ENCODE measurements at regions not wholly inside any gene's neighbourhood (a gene's known extent, or its start where the extent isn't known, plus 50 kb on each side); places are given as distances from the start of the nearest gene placed in this dataset.
"Not testable (repeated sequence)": the region's sequence is repeated elsewhere in the genome, so short reads cannot be mapped to it uniquely, and the experiment has no call there.

GRCh38 chr13:64579331-64579730, 2650.8 kb downstream of the PCDH9 start:
- no peak for DNase-seq (ENCODE audit: insufficient read length, low spot score)
- FAIRE-seq, result no peak
- no peak for TF ChIP-seq POLR2A (IDR thresholded peaks at IDR 0.05; ENCODE audit: low read depth, low read length)

GRCh38 chr13:64568748-64569147, 2661.4 kb downstream of the PCDH9 start:
- TF ChIP-seq POLR2A (IDR thresholded peaks at IDR 0.05; ENCODE audit: low read depth, low read length), result no peak
- DNase-seq (ENCODE audit: insufficient read length, low spot score) (no peak), FAIRE-seq (no peak)

GRCh38 chr13:64558031-64558430, 2672.1 kb downstream of the PCDH9 start:
- DNase-seq (ENCODE audit: insufficient read length, low spot score); FAIRE-seq: not testable (repeated sequence)

- DNase-seq (ENCODE audit: insufficient read length, low spot score), result no peak
- FAIRE-seq, result no peak
- no peak for TF ChIP-seq POLR2A (IDR thresholded peaks at IDR 0.05; ENCODE audit: low read depth, low read length)
These were observed 2673.8 kb downstream of the PCDH9 start for GRCh38 chr13:64556376-64556775.

GRCh38 chr13:64553411-64554129, 2676.6 kb downstream of the PCDH9 start:
- no peak for TF ChIP-seq POLR2A (IDR thresholded peaks at IDR 0.05; ENCODE audit: low read depth, low read length)
- no peak for DNase-seq (ENCODE audit: insufficient read length, low spot score)
- FAIRE-seq, result no peak

GRCh38 chr13:64551755-64552154, 2678.4 kb downstream of the PCDH9 start:
- DNase-seq (ENCODE audit: insufficient read length, low spot score) (no peak), FAIRE-seq (no peak)
- no peak for TF ChIP-seq POLR2A (IDR thresholded peaks at IDR 0.05; ENCODE audit: low read depth, low read length)

GRCh38 chr13:64546371-64546770, 2683.8 kb downstream of the PCDH9 start:
- DNase-seq (ENCODE audit: insufficient read length, low spot score), result no peak
- TF ChIP-seq POLR2A (IDR thresholded peaks at IDR 0.05; ENCODE audit: low read depth, low read length), result no peak
- FAIRE-seq, result no peak

GRCh38 chr13:64540976-64541375, 2689.2 kb downstream of the PCDH9 start:
- FAIRE-seq (no peak), DNase-seq (ENCODE audit: insufficient read length, low spot score) (no peak)
- TF ChIP-seq POLR2A (IDR thresholded peaks at IDR 0.05; ENCODE audit: low read depth, low read length), result no peak

GRCh38 chr13:64540468-64540867, 2689.7 kb downstream of the PCDH9 start:
- no peak for DNase-seq (ENCODE audit: insufficient read length, low spot score)
- no peak for FAIRE-seq
- no peak for TF ChIP-seq POLR2A (IDR thresholded peaks at IDR 0.05; ENCODE audit: low read depth, low read length)

GRCh38 chr13:64538711-64539110, 2691.4 kb downstream of the PCDH9 start:
- TF ChIP-seq POLR2A (IDR thresholded peaks at IDR 0.05; ENCODE audit: low read depth, low read length), result no peak
- no peak for FAIRE-seq
- DNase-seq (ENCODE audit: insufficient read length, low spot score), result no peak

GRCh38 chr13:64534302-64534701, 2695.8 kb downstream of the PCDH9 start:
- FAIRE-seq (no peak), DNase-seq (ENCODE audit: insufficient read length, low spot score) (no peak)
- TF ChIP-seq POLR2A (IDR thresholded peaks at IDR 0.05; ENCODE audit: low read depth, low read length), result no peak

GRCh38 chr13:64531400-64531799, 2698.7 kb downstream of the PCDH9 start:
- FAIRE-seq (no peak), DNase-seq (ENCODE audit: insufficient read length, low spot score) (no peak)
- TF ChIP-seq POLR2A (IDR thresholded peaks at IDR 0.05; ENCODE audit: low read depth, low read length), result no peak

- FAIRE-seq, result peak; percentile 33
- DNase-seq (ENCODE audit: insufficient read length, low spot score), result no peak
- TF ChIP-seq POLR2A (IDR thresholded peaks at IDR 0.05; ENCODE audit: low read depth, low read length), result no peak
These were observed 2700.2 kb downstream of the PCDH9 start for GRCh38 chr13:64529874-64530485.

- DNase-seq (ENCODE audit: insufficient read length, low spot score) (no peak), FAIRE-seq (no peak)
- no peak for TF ChIP-seq POLR2A (IDR thresholded peaks at IDR 0.05; ENCODE audit: low read depth, low read length)
These were observed 2701.3 kb downstream of the PCDH9 start for GRCh38 chr13:64528838-64529237.

GRCh38 chr13:64527561-64527960, 2702.6 kb downstream of the PCDH9 start:
- no peak for DNase-seq (ENCODE audit: insufficient read length, low spot score)
- TF ChIP-seq POLR2A (IDR thresholded peaks at IDR 0.05; ENCODE audit: low read depth, low read length), result no peak
- FAIRE-seq, result no peak

Data from H54 (cell line).